ENCODE measurements at regions not wholly inside any gene's neighbourhood (a gene's known extent, or its start where the extent isn't known, plus 50 kb on each side); places are given as distances from the start of the nearest gene placed in this dataset.

- H3K27me3 ChIP-seq (ENCODE audit: insufficient read depth, low read length): no peaks in the 10 kb centered on the region
- ChIA-PET RAD21 (ENCODE audit: low non-redundant PET in 1 of 2, low total read pairs in 2 of 2, uncharacterized antibody in 2 of 2, unreplicated experiment in 2 of 2) (no interaction called here), CTCF (no interaction called here), POLR2A (no interaction called here)
- H3K9ac ChIP-seq (ENCODE audit: low read length): no peak overlapping the region
- H2AFZ ChIP-seq (ENCODE audit: low read depth, low read length, poor library complexity, severe bottlenecking): no peak overlapping the region
- BruUV-seq (replicated peaks): no TSS peak
- H4K20me1 ChIP-seq (ENCODE audit: insufficient read depth): no peaks in the 10 kb centered on the region
- ATAC-seq: no peak
- no peak for TF ChIP-seq ZFX (IDR thresholded peaks at IDR 0.05)
- H3K4me1 ChIP-seq (ENCODE audit: control insufficient read depth in 1 of 2, insufficient read depth in 2 of 2, low read length in 2 of 2): no peaks in the 10 kb centered on the region
- no peaks in the 10 kb centered on the region for H3K36me3 ChIP-seq (ENCODE audit: control insufficient read depth in 1 of 2, insufficient read depth in 2 of 2, low read length in 2 of 2)
- no peak overlapping the region for H3K4me2 ChIP-seq (ENCODE audit: low read length)
- H3K9me3 ChIP-seq (ENCODE audit: control insufficient read depth in 1 of 2, insufficient read depth in 1 of 2, low read depth in 1 of 2, low read length in 2 of 2): no peaks in the 10 kb centered on the region
- H3K27ac ChIP-seq (ENCODE audit: low read depth, low read length): no peak overlapping the region
- intact Hi-C loops (cut with micrococcal nuclease): no loop called here
- no peaks in the 10 kb centered on the region for H3K79me2 ChIP-seq (ENCODE audit: insufficient read depth, low read length)
- H3K4me3 ChIP-seq (replicated peaks in 1 of 2; ENCODE audit: low read depth in 1 of 2, low read length in 2 of 2): no peak overlapping the region
- H3K9me2 ChIP-seq (ENCODE audit: insufficient read depth): no peaks in the 10 kb centered on the region
- no peak for DNase-seq (ENCODE audit: low read depth, low spot score)
Observed at GRCh38 chr2:516944-517343, 160.3 kb downstream of the TMEM18 start.

DNA sequence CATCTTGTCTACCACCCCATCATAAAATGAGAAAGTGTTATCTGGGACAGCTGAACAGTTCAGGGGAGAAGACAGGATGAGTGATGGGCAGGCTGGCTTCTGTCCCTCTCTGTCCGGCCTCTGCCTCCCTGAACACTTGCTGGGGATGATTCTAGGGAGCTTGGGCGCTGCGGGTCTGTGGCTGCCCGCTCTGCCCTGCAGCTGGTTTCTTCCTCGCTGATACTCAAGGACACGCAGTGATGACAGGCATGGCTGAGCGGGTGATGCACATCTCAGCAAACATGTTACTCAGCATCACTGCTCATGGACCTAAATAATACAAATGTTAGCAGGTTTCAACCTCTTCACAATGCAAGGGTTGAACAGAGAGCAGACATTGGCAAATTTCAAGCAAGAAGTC lies 161.1 kb downstream of the TMEM18 start:
- ChIA-PET POLR2A (no interaction called here), RAD21 (ENCODE audit: low non-redundant PET in 1 of 2, low total read pairs in 2 of 2, uncharacterized antibody in 2 of 2, unreplicated experiment in 2 of 2) (no interaction called here), CTCF (no interaction called here)
- H3K36me3 ChIP-seq (ENCODE audit: control insufficient read depth in 1 of 2, insufficient read depth in 2 of 2, low read length in 2 of 2): no peaks in the 10 kb centered on the region
- no peaks in the 10 kb centered on the region for H3K9me3 ChIP-seq (ENCODE audit: control insufficient read depth in 1 of 2, insufficient read depth in 1 of 2, low read depth in 1 of 2, low read length in 2 of 2)
- BruUV-seq (replicated peaks): no TSS peak
- TF ChIP-seq RAD21 (IDR thresholded peaks at IDR 0.05; ENCODE audit: low read depth): no peak
- no peak for TF ChIP-seq CBX3 (IDR thresholded peaks at IDR 0.05; ENCODE audit: low read depth)
- TF ChIP-seq EZH2phosphoT487 (IDR thresholded peaks at IDR 0.05; ENCODE audit: borderline replicate concordance): no peak
- no peak for TF ChIP-seq JUND (IDR thresholded peaks at IDR 0.05)
- TF ChIP-seq ZFX (IDR thresholded peaks at IDR 0.05): no peak
- no peak for TF ChIP-seq SRF (IDR thresholded peaks at IDR 0.05; ENCODE audit: low read depth)
- TF ChIP-seq SIN3A (IDR thresholded peaks at IDR 0.05; ENCODE audit: low read depth): no peak
- no peak for TF ChIP-seq EGR1 (IDR thresholded peaks at IDR 0.05; ENCODE audit: low read depth)
- TF ChIP-seq CEBPB (IDR thresholded peaks at IDR 0.05; ENCODE audit: low read depth): no peak
- TF ChIP-seq TCF7L2 (IDR thresholded peaks at IDR 0.05; ENCODE audit: borderline replicate concordance, extremely low read depth, insufficient read depth, insufficient read length): no peak
- TF ChIP-seq ATF3 (IDR thresholded peaks at IDR 0.05): no peak
- H3K4me2 ChIP-seq (ENCODE audit: low read length): no peak overlapping the region
- H3K79me2 ChIP-seq (ENCODE audit: insufficient read depth, low read length): no peaks in the 10 kb centered on the region
- intact Hi-C loops (cut with micrococcal nuclease): no loop called here
- no peaks in the 10 kb centered on the region for H3K27me3 ChIP-seq (ENCODE audit: insufficient read depth, low read length)
- no peaks in the 10 kb centered on the region for H3K9me2 ChIP-seq (ENCODE audit: insufficient read depth)
- H3K9ac ChIP-seq (ENCODE audit: low read length): no peak overlapping the region
- DNase-seq (ENCODE audit: low read depth, low spot score) (no peak), ATAC-seq (no peak)
- H4K20me1 ChIP-seq (ENCODE audit: insufficient read depth): no peaks in the 10 kb centered on the region
- H2AFZ ChIP-seq (ENCODE audit: low read depth, low read length, poor library complexity, severe bottlenecking): no peak overlapping the region
- H3K27ac ChIP-seq (ENCODE audit: low read depth, low read length): no peak overlapping the region
- H3K4me3 ChIP-seq (replicated peaks in 1 of 2; ENCODE audit: low read depth in 1 of 2, low read length in 2 of 2): no peak overlapping the region
- no peaks in the 10 kb centered on the region for H3K4me1 ChIP-seq (ENCODE audit: control insufficient read depth in 1 of 2, insufficient read depth in 2 of 2, low read length in 2 of 2)

All from HCT116 (cell line).